ENCODE measurements at regions not wholly inside any gene's neighbourhood (a gene's known extent, or its start where the extent isn't known, plus 50 kb on each side); places are given as distances from the start of the nearest gene placed in this dataset.
"Not testable (repeated sequence)": the region's sequence is repeated elsewhere in the genome, so short reads cannot be mapped to it uniquely, and the experiment has no call there.

GRCh38 chr14:19162034-19162706, 194.9 kb downstream of the POTEM start:
- H3K27me3 Mint-ChIP-seq (ENCODE audit: low read depth); H3K4me1 Mint-ChIP-seq: not testable (repeated sequence)

GRCh38 chr14:19162920-19163319, 195.7 kb downstream of the POTEM start:
- not testable (repeated sequence) for H3K23ac ChIP-seq (ENCODE audit: insufficient read length, low read depth, low read length); H2BK20ac ChIP-seq (ENCODE audit: low read depth, low read length, poor library complexity, severe bottlenecking); H2AK5ac ChIP-seq (ENCODE audit: insufficient read length, low read length); H3K23me2 ChIP-seq (ENCODE audit: insufficient read length, low read depth, low read length, poor library complexity, severe bottlenecking); H4K8ac ChIP-seq (replicated peaks; ENCODE audit: insufficient read length, low read depth, low read length); H3T11ph ChIP-seq (ENCODE audit: low read length); H3K4me3 Mint-ChIP-seq; H3K79me2 ChIP-seq (ENCODE audit: insufficient read depth, low read length); H3K27ac ChIP-seq (ENCODE audit: insufficient read length, low read depth, low read length); H3K9ac ChIP-seq (ENCODE audit: extremely low read depth, insufficient read length, low read length); H3K27me3 Mint-ChIP-seq (ENCODE audit: low read depth); H3K4me2 ChIP-seq (ENCODE audit: insufficient read depth, insufficient read length, low read length); H3K56ac ChIP-seq (ENCODE audit: insufficient read length, low read depth, low read length); H3K27me3 ChIP-seq (ENCODE audit: insufficient read depth, low read length); H3K4ac ChIP-seq (ENCODE audit: low read depth, low read length); DNase-seq; H4K20me1 ChIP-seq (ENCODE audit: control insufficient read depth, insufficient read depth, insufficient read length); H3K18ac ChIP-seq (ENCODE audit: insufficient read length, low read depth, low read length); H2BK120ac ChIP-seq (ENCODE audit: low read depth, low read length, poor library complexity, severe bottlenecking); H2AFZ ChIP-seq (ENCODE audit: low read length); H4K91ac ChIP-seq (ENCODE audit: insufficient read length, low read depth, low read length); H3K14ac ChIP-seq (ENCODE audit: insufficient read depth, low read length); H3K27ac Mint-ChIP-seq; H2BK12ac ChIP-seq (ENCODE audit: insufficient read length, low read depth, low read length); H3K4me1 ChIP-seq (ENCODE audit: insufficient read depth, low read length); H4K5ac ChIP-seq (ENCODE audit: insufficient read length, low read depth, low read length); H3K79me1 ChIP-seq (ENCODE audit: insufficient read depth, low read depth, low read length, poor library complexity, severe bottlenecking); H2BK15ac ChIP-seq (ENCODE audit: low read depth, low read length); H2BK5ac ChIP-seq (ENCODE audit: insufficient read length, low read length); H3K4me1 Mint-ChIP-seq
- H3K9me3 Mint-ChIP-seq, result peaks cover 36 to 38% of the 10 kb centered on the region in 2 experiments
- H3K36me3 Mint-ChIP-seq (ENCODE audit: insufficient read depth in 1 of 3, low read depth in 3 of 3), result peaks cover 0 to 12% (median 7%) of the 10 kb centered on the region in 3 experiments; a peak in 5 of 7 replicates
- WGBS (ENCODE audit: extremely low coverage, insufficient read length, low lambda C conversion rate), result no CpG with 5 or more reads among the region's 3 CpGs
- H3K9me3 ChIP-seq (ENCODE audit: control insufficient read depth, low read depth, low read length), result peaks cover 32% of the 10 kb centered on the region

More at GRCh38 chr14:19162034-19162706, 194.9 kb downstream of the POTEM start:
- H2BK5ac ChIP-seq (ENCODE audit: insufficient read length, low read length); H3K27ac Mint-ChIP-seq; H2AFZ ChIP-seq (ENCODE audit: low read length); H3K23me2 ChIP-seq (ENCODE audit: insufficient read length, low read depth, low read length, poor library complexity, severe bottlenecking); H4K8ac ChIP-seq (replicated peaks; ENCODE audit: insufficient read length, low read depth, low read length); H2BK12ac ChIP-seq (ENCODE audit: insufficient read length, low read depth, low read length); H3K36me3 Mint-ChIP-seq (ENCODE audit: insufficient read depth in 1 of 3, low read depth in 3 of 3); H2BK15ac ChIP-seq (ENCODE audit: low read depth, low read length); H4K20me1 ChIP-seq (ENCODE audit: control insufficient read depth, insufficient read depth, insufficient read length); H3K4me3 Mint-ChIP-seq; H3T11ph ChIP-seq (ENCODE audit: low read length); H2BK20ac ChIP-seq (ENCODE audit: low read depth, low read length, poor library complexity, severe bottlenecking); H3K56ac ChIP-seq (ENCODE audit: insufficient read length, low read depth, low read length); H3K79me2 ChIP-seq (ENCODE audit: insufficient read depth, low read length); H3K4me2 ChIP-seq (ENCODE audit: insufficient read depth, insufficient read length, low read length); DNase-seq; H3K18ac ChIP-seq (ENCODE audit: insufficient read length, low read depth, low read length); H3K27me3 ChIP-seq (ENCODE audit: insufficient read depth, low read length); H4K91ac ChIP-seq (ENCODE audit: insufficient read length, low read depth, low read length); H4K5ac ChIP-seq (ENCODE audit: insufficient read length, low read depth, low read length); H3K4ac ChIP-seq (ENCODE audit: low read depth, low read length); H2AK5ac ChIP-seq (ENCODE audit: insufficient read length, low read length); H3K79me1 ChIP-seq (ENCODE audit: insufficient read depth, low read depth, low read length, poor library complexity, severe bottlenecking); H2BK120ac ChIP-seq (ENCODE audit: low read depth, low read length, poor library complexity, severe bottlenecking); H3K14ac ChIP-seq (ENCODE audit: insufficient read depth, low read length); H3K4me1 ChIP-seq (ENCODE audit: insufficient read depth, low read length); H3K23ac ChIP-seq (ENCODE audit: insufficient read length, low read depth, low read length); H3K27ac ChIP-seq (ENCODE audit: insufficient read length, low read depth, low read length); H3K9ac ChIP-seq (ENCODE audit: extremely low read depth, insufficient read length, low read length): not testable (repeated sequence)
- H3K9me3 ChIP-seq (ENCODE audit: control insufficient read depth, low read depth, low read length), result peaks cover 24% of the 10 kb centered on the region
- no CpG with 5 or more reads among the region's 7 CpGs for WGBS (ENCODE audit: extremely low coverage, insufficient read length, low lambda C conversion rate)
- peaks cover 33 to 35% of the 10 kb centered on the region in 2 experiments for H3K9me3 Mint-ChIP-seq

All from H9 (cell line).